AG09309 (cell line): ENCODE measurements at regions not wholly inside any gene's neighbourhood (a gene's known extent, or its start where the extent isn't known, plus 50 kb on each side); places are given as distances from the start of the nearest gene placed in this dataset.

Experiments used
- DNase-seq: peaks from one replicate; pipeline ENCODE4 v3.0.0-alpha.2; 2010; ENCODE audit warnings: low read depth
- H3K4me3 ChIP-seq: 2 replicates; pipeline ENCODE4 v1.5.1; 2011; ENCODE audit warnings: mild to moderate bottlenecking, low read depth, low read length, moderate library complexity; ENCODE audit not compliant: control insufficient read depth
- CTCF ChIP-seq: IDR thresholded peaks from 2 replicates; pipeline ENCODE4 v1.5.1; 2011; ENCODE audit warnings: mild to moderate bottlenecking, low read depth, low read length, inconsistent platforms; ENCODE audit not compliant: insufficient read depth, control insufficient read depth; ENCODE audit errors: missing control alignments

DNA sequence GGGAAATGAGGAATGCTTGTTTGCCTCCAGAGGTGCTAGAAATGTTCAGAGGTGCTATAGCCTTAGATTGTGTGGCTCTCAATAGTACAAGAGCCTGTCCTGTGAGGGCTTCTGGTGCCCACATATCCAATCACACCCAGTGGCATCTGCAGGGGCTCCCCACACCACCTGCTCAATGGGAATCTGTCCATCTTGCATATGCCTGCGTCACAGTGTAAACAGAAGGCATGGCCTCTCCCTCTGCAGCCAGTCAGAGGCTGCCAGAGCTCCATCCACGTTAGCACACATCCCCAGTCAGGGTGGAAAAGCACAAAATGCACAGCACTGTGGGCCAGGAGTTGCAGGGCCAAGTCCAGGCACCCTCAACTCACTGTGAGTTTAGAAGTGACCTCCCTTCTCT lies 113.6 kb upstream of the GRIK3 start:
- no peak overlapping the region for H3K4me3 ChIP-seq
- TF ChIP-seq CTCF, result no peak
- no peak for DNase-seq

- H3K4me3 ChIP-seq, result no peak overlapping the region
- DNase-seq, result no peak
Measured at GRCh38 chr1:37148663-37149062, 114.3 kb upstream of the GRIK3 start.

DNA sequence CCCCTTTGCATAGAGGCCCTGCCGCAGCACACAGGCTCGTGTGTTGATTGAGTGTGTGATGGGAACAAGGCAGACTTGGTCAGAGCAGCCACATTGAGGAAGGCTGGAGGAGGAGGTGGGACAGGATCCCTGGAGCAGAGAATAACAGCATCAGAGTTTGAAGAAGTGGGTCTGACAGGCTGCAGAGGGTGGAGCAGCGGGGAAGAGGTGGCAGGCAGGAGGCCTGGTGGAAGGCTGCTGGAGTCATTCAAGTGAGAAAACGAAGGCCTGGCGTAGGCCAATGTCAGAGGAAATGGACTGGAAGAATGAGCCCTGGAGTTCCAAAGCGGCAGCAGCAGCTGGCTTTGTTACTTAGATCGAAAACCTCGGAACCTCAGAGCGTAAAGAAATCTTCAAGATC lies 115.0 kb upstream of the GRIK3 start:
- no peak for DNase-seq
- no peak overlapping the region for H3K4me3 ChIP-seq
- TF ChIP-seq CTCF, result no peak

More at GRCh38 chr1:37148663-37149062, 114.3 kb upstream of the GRIK3 start:
- TF ChIP-seq CTCF, result no peak

DNA sequence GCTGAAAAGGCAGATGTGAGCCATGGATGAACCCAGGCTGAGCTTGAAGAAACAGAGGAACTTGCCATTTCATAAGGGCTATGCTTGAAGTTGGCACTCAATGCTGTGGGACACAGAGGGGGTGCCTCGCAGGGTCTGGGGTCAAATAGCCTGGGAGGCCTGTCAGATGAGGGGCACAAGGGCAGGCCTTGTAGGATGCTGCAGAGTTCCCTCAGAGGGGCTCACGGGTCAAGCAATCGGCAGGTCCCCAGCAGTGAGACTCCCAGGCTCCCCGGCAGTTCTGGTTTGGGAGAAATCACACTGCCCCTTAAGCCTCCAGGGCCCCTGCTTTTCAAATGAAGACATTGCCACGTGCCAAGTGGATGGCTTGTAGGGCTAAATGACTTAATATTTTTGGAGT lies 116.7 kb upstream of the GRIK3 start:
- no peak for TF ChIP-seq CTCF
- no peak overlapping the region for H3K4me3 ChIP-seq
- DNase-seq, result no peak

DNA sequence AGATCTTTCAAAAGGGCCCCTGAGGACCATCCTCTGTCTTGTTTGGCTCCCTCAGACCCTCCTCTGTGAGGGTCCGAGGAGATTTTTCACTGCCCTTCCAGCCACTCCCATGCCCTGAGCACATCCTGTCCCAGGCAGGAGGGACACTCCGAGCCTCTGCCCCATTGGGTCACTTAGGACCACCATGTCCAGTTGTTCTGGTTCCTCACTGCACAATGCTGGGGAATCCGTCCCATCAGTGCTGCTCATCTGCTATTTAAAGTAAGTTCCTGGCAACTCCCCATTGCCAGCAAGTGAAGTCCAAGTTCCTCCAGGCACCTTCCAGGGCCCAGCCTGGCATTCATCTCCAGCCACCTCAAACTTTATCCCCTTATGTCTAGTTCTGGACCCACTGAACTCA lies 117.5 kb upstream of the GRIK3 start:
- no peak for TF ChIP-seq CTCF
- DNase-seq, result no peak
- H3K4me3 ChIP-seq, result no peak overlapping the region

GRCh38 chr1:37152491-37152890 lies 118.2 kb upstream of the GRIK3 start:
- DNase-seq, result no peak
- H3K4me3 ChIP-seq, result no peak overlapping the region
- TF ChIP-seq CTCF, result no peak

DNA sequence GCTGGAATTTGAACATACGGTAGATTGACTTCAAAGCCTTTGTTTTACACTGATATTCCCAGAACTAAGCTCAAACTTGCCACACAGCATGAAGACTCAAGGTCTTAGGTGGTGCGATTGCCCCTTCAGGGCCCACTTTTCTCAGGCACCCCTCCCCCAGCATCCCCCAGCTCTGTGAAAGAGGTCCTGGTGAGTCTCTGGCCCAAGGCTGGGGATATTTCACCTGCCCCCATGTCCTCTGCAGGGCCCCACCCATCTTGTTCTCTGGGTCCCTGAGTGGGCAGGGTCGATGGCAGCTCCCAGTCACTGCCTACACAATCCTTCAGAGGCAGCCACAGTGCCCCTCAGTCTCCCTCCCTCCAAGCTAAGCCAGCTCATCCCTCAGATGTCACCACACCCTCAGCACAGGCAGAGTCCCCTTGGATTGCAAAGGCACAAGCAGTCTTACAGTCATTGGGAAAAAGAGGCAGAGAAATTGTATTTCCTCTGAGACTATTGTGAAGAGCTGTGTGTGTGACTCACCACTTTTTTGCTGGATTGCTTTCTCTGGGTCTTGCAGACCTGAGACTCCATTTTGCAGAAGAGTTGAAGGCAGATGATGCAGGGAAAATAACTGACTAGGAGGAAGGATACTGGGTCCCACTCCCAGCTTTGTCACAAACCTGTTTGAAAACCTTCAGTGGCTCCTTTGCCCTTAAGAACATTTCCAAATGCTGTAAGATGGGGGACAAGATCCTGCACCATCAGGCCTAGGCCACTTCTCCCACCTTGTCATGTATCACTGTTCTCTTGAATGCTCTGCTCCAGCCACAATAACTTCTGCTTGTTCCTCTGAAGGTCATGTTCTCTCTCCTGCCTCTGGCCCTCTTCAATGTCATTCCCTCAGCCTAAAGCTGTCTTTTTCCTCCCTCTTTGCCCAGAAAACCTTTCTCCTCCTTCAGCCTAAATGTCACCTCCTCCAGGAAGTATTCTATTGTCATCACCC lies 119.1 kb upstream of the GRIK3 start:
- no peak overlapping the region for H3K4me3 ChIP-seq
- no peak for DNase-seq
- TF ChIP-seq CTCF, result no peak
